GM18909 (cell line): ENCODE measurements at regions not wholly inside any gene's neighbourhood (a gene's known extent, or its start where the extent isn't known, plus 50 kb on each side); places are given as distances from the start of the nearest gene placed in this dataset.
"Not testable (repeated sequence)": the region's sequence is repeated elsewhere in the genome, so short reads cannot be mapped to it uniquely, and the experiment has no call there.

ENCODE experiments used
- ATAC-seq: cut with Tn5 transposase; IDR thresholded peaks from one replicate; pipeline ENCODE4 v1.9.1; 2021; ENCODE audit warnings: mild to moderate bottlenecking; ENCODE audit not compliant: unreplicated experiment, poor library complexity

- no peak for ATAC-seq
Measured at GRCh38 chr16:59350670-59351069, 616.6 kb upstream of the GOT2 start.

- no peak for ATAC-seq
Measured at GRCh38 chr16:59342669-59343068, 608.6 kb upstream of the GOT2 start.

GRCh38 chr16:59341368-59341767 is 607.3 kb upstream of the GOT2 start:
- no peak for ATAC-seq

- no peak for ATAC-seq
Measured at GRCh38 chr16:59339871-59340270, 605.8 kb upstream of the GOT2 start.

- ATAC-seq = no peak
Measured at GRCh38 chr16:59336136-59336695, 602.1 kb upstream of the GOT2 start.

- ATAC-seq = not testable (repeated sequence)
Measured at GRCh38 chr16:59331708-59332107, 597.6 kb upstream of the GOT2 start.

- no peak for ATAC-seq
Measured at GRCh38 chr16:59330019-59330670, 596.0 kb upstream of the GOT2 start.

GRCh38 chr16:59328961-59329360 is 594.8 kb upstream of the GOT2 start:
- ATAC-seq = no peak

GRCh38 chr16:59327894-59328293 is 593.8 kb upstream of the GOT2 start:
- ATAC-seq = no peak

- ATAC-seq = no peak
Measured at GRCh38 chr16:59326955-59327354, 592.8 kb upstream of the GOT2 start.

- no peak for ATAC-seq
Measured at GRCh38 chr16:59324462-59324861, 590.3 kb upstream of the GOT2 start.

- ATAC-seq = no peak
Measured at GRCh38 chr16:59320657-59321056, 586.5 kb upstream of the GOT2 start.

- ATAC-seq = no peak
Measured at GRCh38 chr16:59319871-59320270, 585.8 kb upstream of the GOT2 start.

GRCh38 chr16:59305850-59306249 is 571.7 kb upstream of the GOT2 start:
- no peak for ATAC-seq

- ATAC-seq = no peak
Measured at GRCh38 chr16:59296888-59297287, 562.8 kb upstream of the GOT2 start.

- no peak for ATAC-seq
Measured at GRCh38 chr16:59295993-59296736, 562.0 kb upstream of the GOT2 start.

- no peak for ATAC-seq
Measured at GRCh38 chr16:59295474-59295873, 561.4 kb upstream of the GOT2 start.

- no peak for ATAC-seq
Measured at GRCh38 chr16:59290718-59291117, 556.6 kb upstream of the GOT2 start.

GRCh38 chr16:59289151-59289550 is 555.0 kb upstream of the GOT2 start:
- ATAC-seq = no peak

GRCh38 chr16:59274141-59274540 is 540.0 kb upstream of the GOT2 start:
- ATAC-seq = no peak

GRCh38 chr16:59263955-59264354 is 529.8 kb upstream of the GOT2 start:
- no peak for ATAC-seq

- ATAC-seq = no peak
Measured at GRCh38 chr16:59260892-59261291, 526.8 kb upstream of the GOT2 start.
